ENCODE measurements at regions not wholly inside any gene's neighbourhood (a gene's known extent, or its start where the extent isn't known, plus 50 kb on each side); places are given as distances from the start of the nearest gene placed in this dataset.

DNA sequence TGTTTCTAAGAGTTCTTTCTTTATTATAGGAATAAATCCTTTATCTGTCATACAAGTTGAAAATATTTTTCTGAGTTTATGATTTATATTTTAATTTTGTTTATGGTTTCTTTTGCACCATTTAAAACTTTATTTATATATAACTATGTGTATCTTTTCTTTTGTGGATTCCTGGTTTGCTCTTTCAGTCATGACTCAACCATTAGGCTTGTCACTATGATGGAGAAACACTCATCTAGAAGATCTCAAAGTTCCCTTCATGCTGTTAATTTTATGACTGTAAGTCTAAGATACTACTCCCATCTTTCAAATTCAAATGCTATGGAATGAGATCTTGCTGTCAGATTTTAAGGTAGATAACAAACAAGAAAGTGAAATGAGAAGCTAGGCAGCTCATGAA lies 199.5 kb downstream of the INHBA start:
- TF ChIP-seq, protein P1, sequence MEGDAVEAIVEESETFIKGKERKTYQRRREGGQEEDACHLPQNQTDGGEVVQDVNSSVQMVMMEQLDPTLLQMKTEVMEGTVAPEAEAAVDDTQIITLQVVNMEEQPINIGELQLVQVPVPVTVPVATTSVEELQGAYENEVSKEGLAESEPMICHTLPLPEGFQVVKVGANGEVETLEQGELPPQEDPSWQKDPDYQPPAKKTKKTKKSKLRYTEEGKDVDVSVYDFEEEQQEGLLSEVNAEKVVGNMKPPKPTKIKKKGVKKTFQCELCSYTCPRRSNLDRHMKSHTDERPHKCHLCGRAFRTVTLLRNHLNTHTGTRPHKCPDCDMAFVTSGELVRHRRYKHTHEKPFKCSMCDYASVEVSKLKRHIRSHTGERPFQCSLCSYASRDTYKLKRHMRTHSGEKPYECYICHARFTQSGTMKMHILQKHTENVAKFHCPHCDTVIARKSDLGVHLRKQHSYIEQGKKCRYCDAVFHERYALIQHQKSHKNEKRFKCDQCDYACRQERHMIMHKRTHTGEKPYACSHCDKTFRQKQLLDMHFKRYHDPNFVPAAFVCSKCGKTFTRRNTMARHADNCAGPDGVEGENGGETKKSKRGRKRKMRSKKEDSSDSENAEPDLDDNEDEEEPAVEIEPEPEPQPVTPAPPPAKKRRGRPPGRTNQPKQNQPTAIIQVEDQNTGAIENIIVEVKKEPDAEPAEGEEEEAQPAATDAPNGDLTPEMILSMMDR (IDR thresholded peaks at IDR 0.05) = no peak
- TF ChIP-seq POLR2A (IDR thresholded peaks at IDR 0.05) = no peak
